Muscle of arm (tissue), 1 donor: ENCODE measurements at regions not wholly inside any gene's neighbourhood (a gene's known extent, or its start where the extent isn't known, plus 50 kb on each side); places are given as distances from the start of the nearest gene placed in this dataset.
A peak's percentile ranks its signal among the peaks of the same experiment; 100 is the strongest.

Experiments used
- DNase-seq: peaks from one replicate; pipeline ENCODE4 v3.0.0-alpha.2; 2013

GRCh38 chr3:99500485-99500884 lies 137.9 kb upstream of the COL8A1 start:
- no peak for DNase-seq

DNA sequence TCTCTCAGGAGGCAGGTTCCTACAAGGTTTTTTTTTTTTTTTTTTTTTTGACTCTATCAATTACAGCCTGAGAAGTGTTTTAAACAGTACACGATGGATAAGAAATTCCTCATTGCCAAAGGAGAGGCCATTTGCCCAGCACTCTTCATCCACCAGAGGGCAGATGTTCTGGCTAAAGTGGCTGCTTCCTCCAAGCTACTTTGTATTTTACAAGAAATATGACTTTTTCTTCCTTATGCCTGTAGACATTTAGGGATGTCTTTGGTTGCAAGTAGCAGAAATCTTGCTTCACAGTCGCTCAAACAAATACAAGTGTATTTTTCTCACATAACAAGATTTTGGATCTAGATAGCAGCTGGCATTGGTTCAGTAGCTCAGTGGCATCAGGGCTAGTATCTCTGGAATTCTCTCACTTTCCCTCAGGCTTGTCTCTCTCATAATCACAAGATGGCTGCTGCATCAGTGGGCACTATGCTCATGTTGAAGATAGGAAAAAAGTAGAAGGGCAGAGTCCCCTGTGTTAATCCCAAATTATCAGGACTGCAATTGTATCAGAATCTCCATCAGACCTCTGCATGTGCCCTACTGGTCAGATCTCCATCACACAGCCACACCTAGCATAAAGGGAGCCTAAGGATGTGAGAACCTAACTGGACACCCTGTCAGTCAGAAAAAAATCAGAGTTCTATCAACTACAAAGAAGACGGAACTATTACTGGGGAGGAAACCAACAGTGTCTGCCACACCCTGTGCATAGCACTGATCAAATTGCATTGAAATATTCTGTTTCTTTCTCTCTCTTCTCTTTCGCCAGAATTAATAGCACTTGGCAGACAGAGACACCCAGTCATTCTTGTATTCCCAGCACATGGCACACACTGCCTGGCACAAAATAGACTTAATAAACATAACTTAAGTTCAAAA lies 138.9 kb upstream of the COL8A1 start:
- peak; percentile 22 for DNase-seq

GRCh38 chr3:99498550-99499234 lies 139.7 kb upstream of the COL8A1 start:
- no peak for DNase-seq

GRCh38 chr3:99487894-99488293 lies 150.5 kb upstream of the COL8A1 start:
- no peak for DNase-seq

GRCh38 chr3:99485286-99485685 lies 153.1 kb upstream of the COL8A1 start:
- no peak for DNase-seq

DNA sequence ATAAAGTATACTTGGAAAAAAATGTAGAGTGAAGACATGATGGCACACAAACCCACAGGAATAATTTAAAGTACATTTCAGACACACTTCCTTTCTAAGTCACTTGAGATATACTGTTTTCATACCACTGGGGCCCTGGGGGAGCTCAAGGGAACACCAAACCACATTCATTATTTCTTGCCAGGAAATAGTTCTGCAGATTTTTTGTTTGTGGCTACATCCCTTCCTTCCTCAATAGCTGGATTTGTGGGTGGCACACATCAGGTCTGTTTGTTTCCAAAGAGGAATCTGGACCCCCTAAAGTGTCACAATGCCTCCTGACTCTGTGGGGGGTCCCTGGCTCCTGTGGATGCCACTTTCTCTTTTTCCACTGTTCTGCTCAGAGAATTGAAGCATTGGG lies 153.5 kb upstream of the COL8A1 start:
- no peak for DNase-seq

DNA sequence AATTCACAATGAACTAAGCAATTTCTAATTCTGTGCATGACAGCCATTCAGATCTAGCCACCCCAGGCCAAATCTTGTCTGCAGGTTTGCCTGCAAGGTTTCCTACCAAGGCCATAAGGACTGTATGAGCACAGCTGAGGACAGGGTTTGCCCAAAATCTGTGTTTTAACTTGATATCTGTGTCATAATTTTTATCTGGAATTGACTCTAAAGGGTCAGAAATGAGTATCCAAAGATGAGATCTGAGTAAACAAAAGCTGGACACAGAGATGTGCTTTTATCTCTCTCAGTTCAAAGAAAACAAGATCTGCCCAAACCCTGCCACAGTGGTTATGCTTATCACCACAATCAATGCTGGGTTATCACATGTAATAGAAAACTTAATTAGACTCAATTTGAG lies 154.6 kb upstream of the COL8A1 start:
- no peak for DNase-seq

DNA sequence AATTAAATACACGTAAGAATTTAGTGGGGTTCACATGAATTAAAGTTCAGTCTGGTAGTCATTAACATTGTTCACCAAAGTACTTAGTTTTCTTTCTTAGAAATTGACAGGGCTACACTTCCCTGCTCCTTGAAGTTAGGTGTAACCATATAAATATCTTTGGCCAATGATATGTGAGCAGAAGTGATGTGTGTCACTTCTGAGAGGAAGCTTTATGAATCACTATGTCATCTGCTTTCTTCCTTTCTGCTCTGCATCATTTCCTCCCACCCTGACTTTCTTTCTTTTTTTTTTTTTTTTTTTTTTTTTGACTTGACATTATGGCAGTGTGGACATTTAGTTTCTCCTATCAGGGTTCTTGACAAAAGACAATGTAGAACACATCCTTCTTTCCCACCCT lies 156.2 kb upstream of the COL8A1 start:
- no peak for DNase-seq

DNA sequence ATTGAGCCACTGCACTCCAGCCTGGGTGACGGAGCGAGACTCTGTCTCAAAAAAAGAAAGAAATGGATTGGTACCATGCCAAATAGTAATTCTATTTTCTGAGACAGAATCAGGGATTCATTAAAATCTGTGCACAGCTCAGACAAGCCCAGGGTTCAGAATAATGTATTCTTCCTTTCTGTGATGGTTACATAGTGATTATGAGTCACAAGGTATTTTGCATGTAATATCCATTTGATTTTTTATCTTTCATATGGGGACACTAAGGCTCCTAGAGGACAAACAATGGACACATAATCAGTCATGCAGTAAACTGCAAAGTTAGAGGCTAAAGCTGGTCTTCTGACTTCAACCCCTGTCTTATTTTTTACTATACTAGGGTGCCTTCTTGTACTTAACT lies 156.8 kb upstream of the COL8A1 start:
- DNase-seq: no peak

DNA sequence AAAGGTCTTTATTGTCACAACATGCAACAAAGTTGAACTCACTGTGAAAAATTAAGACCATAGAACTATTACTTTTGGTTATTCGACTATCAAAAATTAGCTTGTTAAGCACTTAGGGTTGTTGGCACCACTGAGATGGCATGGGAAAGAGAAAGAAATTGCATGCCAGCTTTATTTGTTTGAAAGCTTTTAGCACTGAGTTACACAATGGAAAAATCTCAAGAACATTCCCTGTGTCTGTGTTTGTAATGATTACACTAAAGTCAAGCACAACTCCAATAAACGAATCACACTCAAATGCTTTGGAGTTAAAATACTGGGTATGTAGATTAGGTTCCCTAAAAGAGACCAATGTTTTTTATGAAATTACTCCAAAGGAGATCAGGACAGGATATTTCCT lies 158.6 kb upstream of the COL8A1 start:
- no peak for DNase-seq

DNA sequence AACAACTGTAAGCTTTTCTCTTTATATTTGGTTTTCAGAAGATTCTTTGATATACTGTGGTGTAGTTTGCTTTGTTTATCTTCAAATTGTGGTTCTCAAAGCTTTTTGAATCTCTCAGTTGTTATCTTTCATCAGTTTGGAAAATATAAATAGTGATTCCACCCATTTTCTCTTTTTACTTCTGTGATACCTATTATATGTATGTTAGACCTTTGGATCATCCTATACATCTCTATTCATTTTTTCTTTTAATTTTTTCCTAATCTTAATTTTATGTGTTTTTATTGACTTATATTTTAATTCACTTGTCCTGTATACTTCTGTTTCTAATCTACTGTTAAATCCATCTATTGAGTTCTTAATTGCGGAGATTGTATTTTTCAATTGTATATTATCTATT lies 160.7 kb upstream of the COL8A1 start:
- DNase-seq: no peak

- DNase-seq: no peak
Measured at GRCh38 chr3:99475229-99475628, 163.2 kb upstream of the COL8A1 start.

DNA sequence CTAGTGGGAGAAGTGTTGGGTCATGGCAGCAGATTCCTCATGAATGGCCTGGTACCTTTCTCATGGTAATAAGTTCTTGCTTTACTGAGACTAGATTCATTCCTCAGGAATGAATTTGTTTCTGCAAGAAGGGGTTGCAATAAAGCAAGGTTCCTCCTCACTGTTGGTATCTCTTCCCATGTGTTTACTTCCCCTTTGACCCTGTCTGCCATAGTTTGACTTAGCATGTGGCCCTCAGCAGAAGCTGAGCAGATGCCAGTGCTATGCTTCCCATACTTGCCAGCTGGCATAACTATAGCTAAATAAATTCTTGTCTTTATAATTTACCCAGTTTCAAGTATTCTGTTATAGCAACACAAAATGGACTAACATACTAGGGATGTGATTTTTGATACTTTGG lies 163.6 kb upstream of the COL8A1 start:
- DNase-seq: no peak

GRCh38 chr3:99473321-99473751 lies 165.1 kb upstream of the COL8A1 start:
- no peak for DNase-seq

- DNase-seq: no peak
Measured at GRCh38 chr3:99472385-99472784, 166.0 kb upstream of the COL8A1 start.

DNA sequence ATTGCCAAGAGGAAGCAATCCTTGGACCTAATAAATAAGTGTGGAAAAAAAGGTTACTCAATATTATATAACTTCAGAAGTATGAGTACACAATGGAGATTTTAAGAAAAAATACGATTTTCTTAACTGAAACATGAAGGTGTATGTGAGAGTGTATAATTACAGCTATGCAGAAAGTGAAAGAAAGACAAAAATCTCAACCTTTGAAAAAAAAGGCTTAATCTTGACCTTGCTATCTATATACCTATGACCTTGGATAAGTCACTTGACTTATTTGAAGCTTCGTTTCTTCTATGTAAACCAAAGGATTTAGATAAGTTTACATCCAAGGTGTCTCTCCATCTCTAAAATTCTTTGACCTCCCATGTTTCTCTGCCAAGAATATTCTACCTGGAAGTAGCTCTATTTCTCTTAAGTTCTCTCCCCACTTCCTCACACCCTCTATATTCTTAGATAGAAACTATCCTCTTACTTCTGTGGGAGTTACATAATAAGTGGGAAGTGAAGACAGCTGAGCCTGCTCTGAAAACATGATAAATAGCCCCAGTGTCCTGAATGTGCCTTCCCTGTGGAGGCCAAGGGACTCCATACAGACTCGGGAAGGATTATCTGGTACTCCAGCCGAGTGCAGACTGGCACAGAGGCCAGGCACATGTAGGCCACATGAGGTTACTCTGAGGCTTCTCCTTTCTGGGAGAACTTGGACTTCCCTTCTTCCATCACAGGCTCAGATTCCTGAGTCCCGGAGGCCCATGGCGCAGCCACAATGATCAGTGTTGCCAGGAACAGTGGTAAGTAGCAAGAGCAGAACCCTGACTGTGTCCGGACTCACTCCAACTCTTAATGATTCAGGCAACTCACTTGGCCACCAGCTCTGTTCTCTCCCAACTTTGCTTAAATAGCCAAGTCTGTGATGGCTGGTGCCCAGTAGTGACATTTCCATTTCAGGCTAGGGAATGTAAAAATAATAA lies 166.8 kb upstream of the COL8A1 start:
- no peak for DNase-seq

- no peak for DNase-seq
Measured at GRCh38 chr3:99470841-99471240, 167.6 kb upstream of the COL8A1 start.

- no peak for DNase-seq
Measured at GRCh38 chr3:99468918-99469317, 169.5 kb upstream of the COL8A1 start.

DNA sequence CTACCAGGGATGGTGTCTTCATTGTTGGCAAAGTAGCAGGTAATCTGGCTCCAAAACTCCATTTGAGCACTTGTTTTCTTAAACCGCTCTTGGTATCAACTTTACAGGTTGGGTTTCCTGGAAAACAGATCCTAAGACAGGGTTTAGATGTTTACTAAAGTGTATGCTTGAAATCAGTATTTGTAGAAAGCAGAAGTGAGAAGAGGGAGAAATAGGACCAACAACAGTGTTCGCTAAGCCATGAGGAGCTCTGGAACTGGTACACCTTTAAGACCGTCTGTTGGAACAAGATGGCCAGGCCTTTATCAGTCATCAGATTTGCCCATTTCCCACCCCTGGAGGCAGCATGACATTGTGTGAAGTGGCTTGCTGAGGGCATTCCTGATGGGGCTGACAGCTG lies 171.0 kb upstream of the COL8A1 start:
- no peak for DNase-seq

DNA sequence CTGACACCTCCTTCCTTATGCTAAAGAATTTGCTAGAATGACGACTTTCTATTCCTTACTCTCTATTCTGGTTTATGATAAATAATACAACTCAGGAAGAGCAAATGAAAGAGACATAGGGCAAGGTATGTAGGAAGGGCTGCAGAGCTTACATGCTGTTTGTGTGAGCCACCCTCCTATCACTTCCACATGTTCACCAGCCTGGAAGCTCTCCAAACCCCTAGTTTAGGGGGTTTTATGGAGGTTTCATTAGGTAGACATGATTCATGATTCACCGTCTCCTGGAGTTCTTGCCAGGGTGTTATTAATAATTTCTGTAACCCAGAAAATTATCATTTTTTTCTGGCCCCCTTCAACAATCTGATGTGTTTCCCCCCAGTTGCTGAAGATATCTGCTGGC lies 172.1 kb upstream of the COL8A1 start:
- DNase-seq: no peak

DNA sequence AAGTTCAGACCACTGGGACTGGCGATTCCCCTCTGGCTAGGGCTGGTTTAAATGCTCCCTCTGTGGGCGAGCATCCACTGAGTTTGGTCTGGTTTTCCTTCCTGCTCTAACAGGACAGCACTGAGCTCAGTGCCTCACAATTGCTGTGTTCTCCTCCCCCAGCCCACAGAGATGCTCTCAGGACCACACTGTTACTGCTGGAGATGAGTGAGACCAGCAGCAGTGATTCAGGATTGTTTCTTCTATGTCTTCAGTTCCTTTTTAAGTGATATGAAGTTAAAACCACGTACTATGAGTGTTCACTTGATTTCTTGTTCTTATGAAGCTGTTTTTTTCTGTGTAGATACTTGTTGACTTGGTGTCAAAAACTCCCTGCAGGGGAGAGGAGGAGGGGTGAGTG lies 180.4 kb upstream of the COL8A1 start:
- no peak for DNase-seq

DNA sequence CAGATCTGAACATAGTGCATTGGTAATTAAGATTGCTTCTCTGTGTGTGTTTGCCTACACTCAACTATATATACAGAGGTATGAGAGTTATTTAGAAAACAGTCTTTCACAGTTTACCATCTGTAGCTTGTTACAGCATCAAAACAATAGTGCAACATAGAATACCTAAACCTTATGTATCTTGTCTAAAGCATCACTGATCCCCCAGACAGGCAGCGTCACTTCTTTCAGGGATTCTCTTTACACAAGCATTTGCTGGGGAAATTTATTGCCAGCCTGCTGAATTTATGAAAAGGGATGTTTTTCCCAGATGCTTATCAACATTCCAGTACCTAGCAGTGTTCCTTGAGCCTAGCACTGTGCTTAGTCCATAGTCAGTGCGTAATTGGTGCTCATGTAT lies 195.8 kb upstream of the COL8A1 start:
- DNase-seq: no peak
